ENCODE measurements at regions not wholly inside any gene's neighbourhood (a gene's known extent, or its start where the extent isn't known, plus 50 kb on each side); places are given as distances from the start of the nearest gene placed in this dataset.
A peak's percentile ranks its signal among the peaks of the same experiment; 100 is the strongest.

DNA sequence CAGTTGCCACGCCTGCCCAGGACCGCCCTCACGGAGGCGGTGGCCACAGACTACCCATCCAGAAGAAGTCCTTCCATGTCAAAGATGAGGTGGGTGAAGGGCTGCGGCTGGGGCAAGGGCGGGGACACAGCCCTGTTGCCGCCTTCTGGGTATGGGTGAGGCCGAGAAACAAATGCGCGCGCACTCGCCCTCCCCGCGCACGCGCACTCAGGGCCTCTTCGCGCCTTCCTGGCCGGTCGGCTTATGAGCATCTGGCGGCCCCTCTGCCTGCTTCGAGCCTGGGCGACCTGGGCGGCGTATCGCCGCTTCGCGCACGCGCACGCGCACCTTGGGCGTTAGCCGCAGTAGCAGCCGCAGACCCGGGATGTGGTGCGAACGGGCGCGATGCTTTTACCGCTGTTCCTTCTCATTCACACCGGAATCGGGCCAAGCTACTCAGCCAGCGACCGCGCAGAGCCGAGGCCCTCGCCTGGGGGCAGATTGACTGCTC lies 931.7 kb downstream of the NLGN4Y start:
- CTCF ChIA-PET = no interaction called here
- DNase-seq (peak; percentile 59), ATAC-seq (peak; percentile 90)
- Mint-ChIP-seq H3K27ac (no peak overlapping the region), H3K4me1 (ENCODE audit: low read depth) (no peaks in the 10 kb centered on the region), H3K27me3 (no peaks in the 10 kb centered on the region), H3K4me3 (peak overlapping the region; percentile 40), H3K9me3 (no peaks in the 10 kb centered on the region), H3K36me3 (ENCODE audit: low read depth) (no peaks in the 10 kb centered on the region)
- POLR2A ChIA-PET = no interaction called here
- intact Hi-C loops (cut with micrococcal nuclease) = no loop called here
- TF ChIP-seq, protein P1, sequence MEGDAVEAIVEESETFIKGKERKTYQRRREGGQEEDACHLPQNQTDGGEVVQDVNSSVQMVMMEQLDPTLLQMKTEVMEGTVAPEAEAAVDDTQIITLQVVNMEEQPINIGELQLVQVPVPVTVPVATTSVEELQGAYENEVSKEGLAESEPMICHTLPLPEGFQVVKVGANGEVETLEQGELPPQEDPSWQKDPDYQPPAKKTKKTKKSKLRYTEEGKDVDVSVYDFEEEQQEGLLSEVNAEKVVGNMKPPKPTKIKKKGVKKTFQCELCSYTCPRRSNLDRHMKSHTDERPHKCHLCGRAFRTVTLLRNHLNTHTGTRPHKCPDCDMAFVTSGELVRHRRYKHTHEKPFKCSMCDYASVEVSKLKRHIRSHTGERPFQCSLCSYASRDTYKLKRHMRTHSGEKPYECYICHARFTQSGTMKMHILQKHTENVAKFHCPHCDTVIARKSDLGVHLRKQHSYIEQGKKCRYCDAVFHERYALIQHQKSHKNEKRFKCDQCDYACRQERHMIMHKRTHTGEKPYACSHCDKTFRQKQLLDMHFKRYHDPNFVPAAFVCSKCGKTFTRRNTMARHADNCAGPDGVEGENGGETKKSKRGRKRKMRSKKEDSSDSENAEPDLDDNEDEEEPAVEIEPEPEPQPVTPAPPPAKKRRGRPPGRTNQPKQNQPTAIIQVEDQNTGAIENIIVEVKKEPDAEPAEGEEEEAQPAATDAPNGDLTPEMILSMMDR (IDR thresholded peaks at IDR 0.05) = no peak

- ATAC-seq = no peak
- POLR2A ChIA-PET = no interaction called here
These were observed 932.2 kb downstream of the NLGN4Y start for GRCh38 chrY:15456491-15456890.

GRCh38 chrY:15457682-15458081 lies 933.4 kb downstream of the NLGN4Y start:
- no peak overlapping the region for H3K27ac Mint-ChIP-seq
- H3K4me1 Mint-ChIP-seq (ENCODE audit: low read depth) = no peaks in the 10 kb centered on the region
- ChIA-PET CTCF (no interaction called here), POLR2A (no interaction called here)
- TF ChIP-seq, protein P1 (IDR thresholded peaks at IDR 0.05) = no peak
- intact Hi-C loops (cut with micrococcal nuclease) = no loop called here
- no peak overlapping the region for H3K4me3 Mint-ChIP-seq
- ATAC-seq = no peak
- DNase-seq = no peak
- H3K27me3 Mint-ChIP-seq = no peaks in the 10 kb centered on the region
- no peaks in the 10 kb centered on the region for H3K9me3 Mint-ChIP-seq
- no peaks in the 10 kb centered on the region for H3K36me3 Mint-ChIP-seq (ENCODE audit: low read depth)

More at GRCh38 chrY:15456491-15456890, 932.2 kb downstream of the NLGN4Y start:
- no peaks in the 10 kb centered on the region for H3K4me1 Mint-ChIP-seq (ENCODE audit: low read depth)
- no peaks in the 10 kb centered on the region for H3K27me3 Mint-ChIP-seq
- CTCF ChIA-PET = no interaction called here
- TF ChIP-seq, protein P1 (IDR thresholded peaks at IDR 0.05) = no peak
- DNase-seq = no peak
- no peaks in the 10 kb centered on the region for H3K9me3 Mint-ChIP-seq
- H3K36me3 Mint-ChIP-seq (ENCODE audit: low read depth) = no peaks in the 10 kb centered on the region
- peak overlapping the region; percentile 40 for H3K4me3 Mint-ChIP-seq
- H3K27ac Mint-ChIP-seq = no peak overlapping the region
- intact Hi-C loops (cut with micrococcal nuclease) = no loop called here

GRCh38 chrY:15458426-15458825 lies 934.1 kb downstream of the NLGN4Y start:
- Mint-ChIP-seq H3K4me1 (ENCODE audit: low read depth) (no peaks in the 10 kb centered on the region), H3K9me3 (no peaks in the 10 kb centered on the region), H3K4me3 (no peak overlapping the region), H3K36me3 (ENCODE audit: low read depth) (no peaks in the 10 kb centered on the region), H3K27me3 (no peaks in the 10 kb centered on the region), H3K27ac (no peak overlapping the region)
- POLR2A ChIA-PET = no interaction called here
- CTCF ChIA-PET = no interaction called here
- ATAC-seq (no peak), DNase-seq (no peak)
- intact Hi-C loops (cut with micrococcal nuclease) = no loop called here
- TF ChIP-seq, protein P1 (IDR thresholded peaks at IDR 0.05) = no peak

DNA sequence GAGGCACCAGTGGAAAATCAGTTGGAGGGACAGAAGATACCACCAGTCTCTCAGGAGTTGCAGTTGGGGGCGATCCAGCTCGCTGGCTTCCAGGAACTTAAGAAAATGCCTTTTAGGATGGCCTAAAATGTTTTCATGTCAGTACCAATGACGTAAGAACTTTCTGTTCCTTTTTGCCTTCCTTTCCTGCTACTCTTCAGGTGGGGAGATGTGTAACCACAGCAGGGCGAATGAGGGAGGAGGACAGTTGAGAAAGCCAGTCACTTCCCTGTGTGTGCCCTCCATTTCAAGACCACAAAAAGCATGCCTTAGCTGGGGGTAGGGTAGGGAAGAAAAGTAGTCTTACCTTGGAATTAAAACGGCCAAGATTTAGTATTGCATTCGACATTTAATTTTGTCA lies 941.6 kb downstream of the NLGN4Y start:
- ChIA-PET POLR2A (no interaction called here), CTCF (no interaction called here)
- TF ChIP-seq, protein P1 (IDR thresholded peaks at IDR 0.05) = no peak
- Mint-ChIP-seq H3K36me3 (ENCODE audit: low read depth) (no peaks in the 10 kb centered on the region), H3K4me3 (no peak overlapping the region), H3K27ac (no peak overlapping the region), H3K9me3 (no peaks in the 10 kb centered on the region), H3K4me1 (ENCODE audit: low read depth) (no peaks in the 10 kb centered on the region), H3K27me3 (no peaks in the 10 kb centered on the region)
- intact Hi-C loops (cut with micrococcal nuclease) = no loop called here
- DNase-seq = no peak
- ATAC-seq = no peak

All from activated CD8-positive, alpha-beta T cell treated with anti-CD3 and anti-CD28 coated beads for 36 hours (primary cell).